Activated CD8-positive, alpha-beta memory T cell treated with anti-CD3 and anti-CD28 coated beads for 24 hours (primary cell): ENCODE measurements at regions not wholly inside any gene's neighbourhood (a gene's known extent, or its start where the extent isn't known, plus 50 kb on each side); places are given as distances from the start of the nearest gene placed in this dataset.

Experiments used
- DNase-seq: peaks from one replicate; pipeline ENCODE4 v3.0.0-alpha.2; 2020

DNA sequence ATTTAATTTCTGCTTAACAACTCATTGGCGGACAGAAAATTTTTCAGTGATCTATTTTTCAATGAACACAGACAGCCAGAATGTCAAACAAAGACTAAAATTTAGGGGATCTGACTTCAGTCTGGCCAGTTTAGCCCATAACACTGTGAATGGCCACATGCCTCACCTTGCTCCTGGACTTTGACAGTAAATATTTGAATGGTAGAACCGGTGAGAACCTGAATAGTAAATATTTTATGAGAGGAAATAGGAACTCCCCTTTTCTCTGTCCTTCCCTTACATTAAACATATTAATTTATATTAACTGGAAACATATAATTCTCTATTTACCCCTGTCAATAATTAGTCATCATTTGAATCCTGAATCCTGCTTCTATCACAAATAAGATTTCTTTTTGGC lies 942.1 kb downstream of the KCNJ2 start:
- DNase-seq = no peak

GRCh38 chr17:71111934-71112333 lies 942.6 kb downstream of the KCNJ2 start:
- no peak for DNase-seq

GRCh38 chr17:71113347-71113746 lies 944.0 kb downstream of the KCNJ2 start:
- DNase-seq = no peak

- DNase-seq = no peak
Observed at GRCh38 chr17:71114911-71115668, 945.8 kb downstream of the KCNJ2 start.

- DNase-seq = no peak
Observed at GRCh38 chr17:71115669-71115972, 946.3 kb downstream of the KCNJ2 start.

DNA sequence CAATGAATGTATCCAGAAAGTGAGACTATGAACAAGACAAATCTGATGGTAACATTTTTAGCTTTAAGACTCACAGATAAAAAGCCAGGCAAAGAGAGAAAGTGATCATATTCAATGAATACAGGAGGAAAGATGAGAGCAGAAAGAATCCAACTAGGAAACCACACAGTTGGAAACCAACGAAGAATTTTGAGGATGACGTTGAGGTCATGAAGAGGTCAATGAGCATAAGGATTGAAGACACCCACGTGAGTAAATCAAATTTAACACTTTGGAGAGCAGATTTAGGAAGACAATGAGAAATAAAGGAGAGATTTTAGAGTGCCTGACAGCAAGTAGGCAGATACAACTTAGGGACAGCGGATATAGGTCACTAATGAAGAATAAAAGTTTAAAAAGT lies 948.1 kb downstream of the KCNJ2 start:
- no peak for DNase-seq

GRCh38 chr17:71118039-71118438 lies 948.7 kb downstream of the KCNJ2 start:
- no peak for DNase-seq

GRCh38 chr17:71127416-71127815 lies 958.1 kb downstream of the KCNJ2 start:
- DNase-seq = no peak

DNA sequence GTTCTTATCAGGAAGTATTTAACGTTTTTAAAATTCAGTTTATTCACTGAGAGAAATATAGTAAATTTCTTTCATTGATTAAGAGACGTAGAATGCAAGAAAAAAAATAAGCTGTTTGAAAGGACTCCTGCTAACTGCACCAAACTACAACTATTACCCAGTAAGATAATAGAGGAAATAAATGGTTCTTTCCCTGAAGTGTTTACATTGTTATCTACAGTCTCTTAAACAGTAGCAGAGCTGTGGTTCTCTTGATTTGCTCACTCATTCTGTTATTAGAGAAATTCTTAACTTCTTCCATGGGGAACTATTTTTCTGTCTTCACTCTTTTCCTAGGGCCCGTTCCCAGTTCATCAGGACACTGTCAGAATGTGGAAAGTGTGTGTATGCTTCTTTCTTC lies 973.0 kb downstream of the KCNJ2 start:
- DNase-seq = no peak

GRCh38 chr17:71145486-71145885 lies 975.3 kb upstream of the SOX9 start:
- no peak for DNase-seq

GRCh38 chr17:71147906-71148305 lies 972.9 kb upstream of the SOX9 start:
- DNase-seq = no peak

DNA sequence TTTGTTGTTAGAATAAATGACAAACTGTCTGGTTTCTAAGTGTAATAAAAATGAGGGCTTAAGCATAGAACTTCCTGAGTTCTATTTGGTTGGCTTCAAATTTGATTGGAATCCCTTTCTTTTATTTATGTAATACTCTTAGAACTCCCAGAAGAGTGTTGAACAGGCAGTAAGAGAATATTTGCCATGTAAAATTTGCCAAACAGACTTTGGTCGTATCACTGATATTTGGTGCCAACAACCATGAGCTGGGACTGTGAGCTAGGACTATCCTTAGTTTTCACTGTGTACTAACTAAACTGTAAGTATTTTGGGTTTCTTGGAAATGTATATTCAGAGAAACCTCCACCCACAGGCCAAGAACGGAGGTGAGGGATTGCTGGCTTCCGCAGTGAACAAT lies 971.2 kb upstream of the SOX9 start:
- DNase-seq = no peak

DNA sequence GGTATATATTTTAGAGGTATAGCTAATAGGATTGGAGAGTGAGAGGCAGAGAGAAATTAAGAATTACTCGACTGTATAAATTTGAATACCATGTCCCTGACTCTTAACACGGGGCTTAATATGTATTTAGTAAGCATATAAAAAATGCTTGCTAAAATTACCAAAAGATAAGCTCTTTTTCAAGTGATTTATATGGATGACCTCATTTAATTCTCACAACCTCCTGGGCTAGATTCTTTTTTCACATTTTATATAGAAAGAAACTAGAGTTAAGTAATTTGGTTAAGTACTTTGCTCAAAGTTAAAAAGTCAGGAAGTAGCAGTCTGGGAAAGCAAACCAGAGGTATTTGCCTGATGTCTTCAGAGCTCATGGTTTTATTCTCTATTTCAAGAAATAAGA lies 963.5 kb upstream of the SOX9 start:
- no peak for DNase-seq

- no peak for DNase-seq
Observed at GRCh38 chr17:71158437-71158836, 962.4 kb upstream of the SOX9 start.

- DNase-seq = no peak
Observed at GRCh38 chr17:71163121-71163812, 957.6 kb upstream of the SOX9 start.

GRCh38 chr17:71163813-71164122 lies 957.1 kb upstream of the SOX9 start:
- DNase-seq = no peak

- no peak for DNase-seq
Observed at GRCh38 chr17:71164561-71164960, 956.3 kb upstream of the SOX9 start.

GRCh38 chr17:71166311-71166710 lies 954.5 kb upstream of the SOX9 start:
- DNase-seq = no peak

DNA sequence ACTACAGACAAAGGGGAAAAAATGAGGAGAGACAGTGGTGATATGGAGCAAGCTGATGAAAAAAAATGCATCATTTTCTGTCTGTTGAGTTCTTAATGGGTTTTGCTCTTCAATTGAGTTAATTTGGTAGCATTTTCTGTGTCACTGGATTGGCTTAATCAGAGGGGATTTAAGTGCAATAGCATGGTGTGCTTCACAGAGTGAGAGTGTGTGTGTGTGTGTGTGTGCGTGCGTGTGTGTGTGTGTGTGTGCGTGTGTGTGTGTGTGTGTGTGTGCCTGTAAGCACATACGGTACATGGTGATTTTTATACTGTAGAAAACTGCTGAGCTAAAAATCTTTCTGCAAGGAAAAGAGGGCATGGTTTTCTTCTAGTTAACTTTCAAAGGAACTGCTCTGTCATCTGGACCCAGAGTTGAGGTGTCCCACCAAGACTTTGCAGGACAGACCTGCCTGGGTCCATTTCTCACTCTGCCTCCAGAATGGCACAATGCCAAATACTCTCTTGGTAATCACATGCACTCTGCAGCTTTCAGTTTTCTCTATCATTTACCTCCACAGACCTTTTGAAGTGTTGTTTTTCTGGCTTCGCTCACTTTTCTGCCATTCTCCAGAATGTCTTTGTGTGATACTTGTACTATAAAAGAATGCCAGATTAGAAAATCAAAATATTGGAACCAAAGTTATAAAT lies 952.6 kb upstream of the SOX9 start:
- DNase-seq = no peak

DNA sequence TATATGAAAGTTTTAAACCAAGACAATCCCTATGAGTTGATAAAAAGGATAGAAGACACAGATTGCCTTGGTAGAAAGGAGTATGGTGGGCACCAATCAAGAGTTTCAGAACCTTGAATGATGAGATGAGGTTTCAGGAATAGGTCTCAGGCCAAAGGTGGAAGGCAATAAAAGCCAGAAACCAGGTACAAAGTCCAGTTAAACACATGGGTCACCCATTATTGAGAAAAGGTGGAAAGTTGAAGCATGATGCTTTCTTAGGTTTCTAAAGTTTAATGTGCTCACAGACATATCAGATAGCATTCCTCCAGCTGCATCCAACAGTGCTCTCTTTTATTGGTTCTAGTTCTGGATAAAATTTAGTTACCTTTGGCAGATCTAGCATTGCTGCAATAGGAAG lies 950.8 kb upstream of the SOX9 start:
- no peak for DNase-seq

GRCh38 chr17:71171270-71171669 lies 949.5 kb upstream of the SOX9 start:
- DNase-seq = no peak

- DNase-seq = no peak
Observed at GRCh38 chr17:71173991-71174390, 946.8 kb upstream of the SOX9 start.

- no peak for DNase-seq
Observed at GRCh38 chr17:71176331-71176730, 944.5 kb upstream of the SOX9 start.

- no peak for DNase-seq
Observed at GRCh38 chr17:71176928-71177443, 943.8 kb upstream of the SOX9 start.
